H9 (cell line): ENCODE measurements at regions not wholly inside any gene's neighbourhood (a gene's known extent, or its start where the extent isn't known, plus 50 kb on each side); places are given as distances from the start of the nearest gene placed in this dataset.

Experiments used
- DNase-seq: peaks from one replicate; pipeline ENCODE4 v3.0.0-alpha.2; 2017
- H2AFZ ChIP-seq: one replicate; pipeline ENCODE4 v1.6.1; 2013; ENCODE audit warnings: mild to moderate bottlenecking, low read length, control low read depth, moderate library complexity
- H2AK5ac ChIP-seq: 2 replicates; pipeline ENCODE4 v1.6.1; 2013; ENCODE audit warnings: low read length, control low read depth, mixed read lengths; ENCODE audit not compliant: insufficient read length
- H2BK120ac ChIP-seq: one replicate; pipeline ENCODE4 v1.6.1; 2013; ENCODE audit warnings: low read depth, mild to moderate bottlenecking, low read length, control low read depth, inconsistent platforms; ENCODE audit not compliant: poor library complexity, severe bottlenecking
- H2BK12ac ChIP-seq: 2 replicates; pipeline ENCODE4 v1.6.1; 2013; ENCODE audit warnings: low read length, control low read depth, mixed read lengths, low read depth; ENCODE audit not compliant: insufficient read length
- H2BK15ac ChIP-seq: 2 replicates; pipeline ENCODE4 v1.6.1; 2013; ENCODE audit warnings: low read depth, low read length, control low read depth
- H2BK20ac ChIP-seq: one replicate; pipeline ENCODE4 v1.6.1; 2013; ENCODE audit warnings: low read depth, mild to moderate bottlenecking, low read length, control low read depth, inconsistent platforms; ENCODE audit not compliant: poor library complexity, severe bottlenecking
- H2BK5ac ChIP-seq: 2 replicates; pipeline ENCODE4 v1.6.1; 2013; ENCODE audit warnings: low read length, control low read depth, mixed read lengths; ENCODE audit not compliant: insufficient read length
- H3K14ac ChIP-seq: 2 replicates; pipeline ENCODE4 v1.6.1; 2013; ENCODE audit warnings: low read length, control low read depth; ENCODE audit not compliant: insufficient read depth
- H3K18ac ChIP-seq: 2 replicates; pipeline ENCODE4 v1.6.1; 2013; ENCODE audit warnings: low read depth, mild to moderate bottlenecking, mixed read lengths, low read length, control low read depth; ENCODE audit not compliant: insufficient read length
- H3K23ac ChIP-seq: 2 replicates; pipeline ENCODE4 v1.6.1; 2013; ENCODE audit warnings: low read length, control low read depth, mixed read lengths, low read depth; ENCODE audit not compliant: insufficient read length
- H3K23me2 ChIP-seq: 2 replicates; pipeline ENCODE4 v1.6.1; 2013; ENCODE audit warnings: low read depth, mild to moderate bottlenecking, mixed read lengths, low read length, control low read depth; ENCODE audit not compliant: insufficient read length, poor library complexity, severe bottlenecking
- H3K27ac ChIP-seq: 2 replicates; pipeline ENCODE4 v1.5.1; 2013; ENCODE audit warnings: low read length, control low read depth, mixed read lengths, low read depth; ENCODE audit not compliant: insufficient read length
- H3K27me3 ChIP-seq: 2 replicates; pipeline ENCODE4 v1.6.1; 2013; ENCODE audit warnings: low read length, control low read depth, inconsistent platforms; ENCODE audit not compliant: insufficient read depth
- H3K4ac ChIP-seq: 2 replicates; pipeline ENCODE4 v1.6.1; 2013; ENCODE audit warnings: low read depth, mild to moderate bottlenecking, control low read depth, inconsistent platforms, low read length, moderate library complexity
- H3K4me1 ChIP-seq: 2 replicates; pipeline ENCODE4 v1.6.1; 2013; ENCODE audit warnings: low read length, control low read depth, inconsistent platforms; ENCODE audit not compliant: insufficient read depth
- H3K4me2 ChIP-seq: 2 replicates; pipeline ENCODE4 v1.6.1; 2013; ENCODE audit warnings: low read length, control low read depth, mixed read lengths; ENCODE audit not compliant: insufficient read length, insufficient read depth
- H3K56ac ChIP-seq: 2 replicates; pipeline ENCODE4 v1.6.1; 2013; ENCODE audit warnings: low read depth, mild to moderate bottlenecking, mixed read lengths, low read length, control low read depth; ENCODE audit not compliant: insufficient read length
- H3K79me1 ChIP-seq: 2 replicates; pipeline ENCODE4 v1.6.1; 2013; ENCODE audit warnings: low read depth, mild to moderate bottlenecking, moderate library complexity, low read length, control low read depth, inconsistent platforms; ENCODE audit not compliant: insufficient read depth, poor library complexity, severe bottlenecking
- H3K79me2 ChIP-seq: 2 replicates; pipeline ENCODE4 v1.6.1; 2013; ENCODE audit warnings: low read length, control low read depth, inconsistent platforms; ENCODE audit not compliant: insufficient read depth
- H3K9ac ChIP-seq: 2 replicates; pipeline ENCODE4 v1.6.1; 2013; ENCODE audit warnings: low read length, control low read depth, mixed read lengths; ENCODE audit not compliant: insufficient read length; ENCODE audit errors: extremely low read depth
- H3K9me3 ChIP-seq: one replicate; pipeline ENCODE4 v1.6.1; 2013; ENCODE audit warnings: low read depth, low read length, inconsistent platforms; ENCODE audit not compliant: control insufficient read depth
- H3T11ph ChIP-seq: one replicate; pipeline ENCODE4 v1.6.1; 2013; ENCODE audit warnings: mild to moderate bottlenecking, low read length, control low read depth, inconsistent platforms
- H4K20me1 ChIP-seq: one replicate; pipeline ENCODE4 v1.6.1; 2013; ENCODE audit not compliant: control insufficient read depth, insufficient read length, insufficient read depth
- H4K5ac ChIP-seq: 2 replicates; pipeline ENCODE4 v1.6.1; 2013; ENCODE audit warnings: low read depth, mild to moderate bottlenecking, mixed read lengths, low read length, control low read depth; ENCODE audit not compliant: insufficient read length
- H4K8ac ChIP-seq: replicated peaks from 2 replicates; pipeline ENCODE4 v1.6.1; 2013; ENCODE audit warnings: low read length, control low read depth, mixed read lengths, low read depth; ENCODE audit not compliant: insufficient read length
- H4K91ac ChIP-seq: 2 replicates; pipeline ENCODE4 v1.6.1; 2013; ENCODE audit warnings: low read depth, mild to moderate bottlenecking, moderate library complexity, mixed read lengths, low read length, control low read depth; ENCODE audit not compliant: insufficient read length
- H3K27ac Mint-ChIP-seq, 3 experiments: 2 replicates in 2 of 3; 3 replicates in 1 of 3; pipeline ENCODE4 v1.8.0; 2020 to 2021; ENCODE audit warnings: mixed read lengths in 3 of 3, mild to moderate bottlenecking in 1 of 3, moderate library complexity in 1 of 3
- H3K27me3 Mint-ChIP-seq: 2 replicates; pipeline ENCODE4 v1.8.0; 2021; ENCODE audit warnings: low read depth, mild to moderate bottlenecking, moderate library complexity, mixed read lengths
- H3K36me3 Mint-ChIP-seq, 3 experiments: 2 replicates in 2 of 3; 3 replicates in 1 of 3; pipeline ENCODE4 v1.8.0; 2020 to 2021; ENCODE audit warnings: low read depth in 3 of 3, mixed read lengths in 3 of 3; ENCODE audit not compliant: insufficient read depth in 1 of 3
- H3K4me1 Mint-ChIP-seq, 2 experiments: 2 replicates each; pipeline ENCODE4 v1.8.0; 2020; ENCODE audit warnings: mixed read lengths in 2 of 2
- H3K4me3 Mint-ChIP-seq, 2 experiments: 2 replicates in 1 of 2; 3 replicates in 1 of 2; pipeline ENCODE4 v1.8.0; 2020 to 2021; ENCODE audit warnings: mild to moderate bottlenecking in 2 of 2, mixed read lengths in 2 of 2, moderate library complexity in 1 of 2
- H3K9me3 Mint-ChIP-seq, 2 experiments: 2 replicates in 1 of 2; 3 replicates in 1 of 2; pipeline ENCODE4 v1.8.0; 2020; ENCODE audit warnings: mild to moderate bottlenecking in 2 of 2, mixed read lengths in 2 of 2, moderate library complexity in 1 of 2
- CTCF ChIP-seq: fragments of 200-600 bp; sonication (generic); conservative IDR thresholded peaks from 3 replicates; pipeline ENCODE4 v1.8.0; 2021; ENCODE audit warnings: antibody characterized with exemption, mild to moderate bottlenecking
- WGBS: extraction: QIAGEN DNeasy Blood & Tissue Kit; methylation state at CpG from one replicate; pipeline ENCODE4 v1.1.7; 2013; ENCODE audit warnings: missing lambda C conversion rate, low lambda C conversion rate, mixed read lengths; ENCODE audit not compliant: insufficient read length; ENCODE audit errors: extremely low coverage; 5-methylcytosine and 5-hydroxymethylcytosine counted together

- Histone ChIP-seq H3K23me2 (no peaks in the 10 kb centered on the region), H3K79me1 (no peaks in the 10 kb centered on the region), H3K9ac (no peak overlapping the region), H2AFZ (no peak overlapping the region), H3K27me3 (no peaks in the 10 kb centered on the region), H2BK15ac (no peak overlapping the region), H3K4me1 (no peaks in the 10 kb centered on the region; the same call in 1 of the 2 replicates), H4K91ac (no peak overlapping the region), H4K20me1 (no peaks in the 10 kb centered on the region), H3K4ac (no peak overlapping the region), H4K5ac (no peak overlapping the region), H2BK120ac (no peak overlapping the region), H3K79me2 (no peaks in the 10 kb centered on the region), H3K56ac (no peak overlapping the region), H4K8ac (no peak overlapping the region), H2BK12ac (no peak overlapping the region), H2BK5ac (no peak overlapping the region), H3K18ac (no peak overlapping the region), H3K14ac (no peak overlapping the region), H3K4me2 (no peak overlapping the region), H3K23ac (no peak overlapping the region), H3T11ph (no peak overlapping the region), H3K9me3 (no peaks in the 10 kb centered on the region), H2AK5ac (no peak overlapping the region), H2BK20ac (no peak overlapping the region), H3K27ac (no peak overlapping the region)
- TF ChIP-seq CTCF: no peak
- DNase-seq: no peak
- no peaks in the 10 kb centered on the region; a peak in 1 of 7 replicates for H3K36me3 Mint-ChIP-seq
- peaks cover 33 to 39% of the 10 kb centered on the region in 2 experiments for H3K4me1 Mint-ChIP-seq
- no peak overlapping the region for H3K27ac Mint-ChIP-seq
- H3K27me3 Mint-ChIP-seq: no peaks in the 10 kb centered on the region; the same call in none of the 2 replicates
- H3K9me3 Mint-ChIP-seq: peaks cover 2 to 3% of the 10 kb centered on the region in 2 experiments; a peak in 3 of 5 replicates
- WGBS: no CpG with 5 or more reads among the region's 1 CpG
- H3K4me3 Mint-ChIP-seq: no peak overlapping the region
These were observed 325.1 kb downstream of the DAD1 start for GRCh38 chr14:22263961-22264360.
